Heart right ventricle (tissue), 16 donors: ENCODE measurements at regions not wholly inside any gene's neighbourhood (a gene's known extent, or its start where the extent isn't known, plus 50 kb on each side); places are given as distances from the start of the nearest gene placed in this dataset.

Source experiments
- ATAC-seq, 8 donors: fragments of 200-7000 bp; cut with Tn5 transposase; one replicate each; pipeline ENCODE4 v1.9.1; 2020; ENCODE audit warnings: mild to moderate bottlenecking in 8 of 8, moderate library complexity in 8 of 8, moderate number of reproducible peaks in 1 of 8
- DNase-seq, 2 donors: peaks; one replicate each; pipeline ENCODE4 v3.0.0-alpha.2; 2020
- H3K27ac ChIP-seq, 10 donors: fragments of 200-600 bp; sonication (generic) in 2 of 10; one replicate each; pipeline versions ENCODE4 v1.5.0 to v1.8.0; 2020 to 2022; ENCODE audit warnings: mild to moderate bottlenecking in 3 of 10
- H3K27me3 ChIP-seq, 7 donors: fragments of 200-600 bp; one replicate each; pipeline ENCODE4 v1.8.0; 2021 to 2022; ENCODE audit warnings: mild to moderate bottlenecking in 2 of 7
- H3K36me3 ChIP-seq, 9 donors: fragments of 200-600 bp; sonication (generic) in 1 of 9; one replicate each; pipeline versions ENCODE4 v1.5.0 to v1.8.0; 2020 to 2022; ENCODE audit warnings: mild to moderate bottlenecking in 2 of 9
- H3K4me1 ChIP-seq, 9 donors: fragments of 200-600 bp; sonication (generic) in 1 of 9; one replicate each; pipeline versions ENCODE4 v1.5.0 to v1.8.0; 2020 to 2022; ENCODE audit warnings: mild to moderate bottlenecking in 4 of 9
- H3K4me3 ChIP-seq, 10 donors: fragments of 200-600 bp; sonication (generic) in 2 of 10; one replicate each; pipeline versions ENCODE4 v1.5.0 to v1.8.0; 2020 to 2022; ENCODE audit warnings: mild to moderate bottlenecking in 7 of 10, moderate library complexity in 2 of 10
- H3K9me3 ChIP-seq, 11 donors: fragments of 200-600 bp in 10 of 11; sonication (generic) in 2 of 11; one replicate each; pipeline versions ENCODE4 v1.5.0 to v1.8.0; 2013 to 2022; ENCODE audit warnings: mild to moderate bottlenecking in 2 of 11, control low read depth in 1 of 11, moderate library complexity in 1 of 11
- CTCF ChIP-seq, 9 donors: fragments of 200-600 bp; sonication (generic) in 2 of 9; IDR thresholded peaks; one replicate each; pipeline versions ENCODE4 v1.5.0 to v1.8.0; 2021 to 2022; ENCODE audit warnings: antibody characterized with exemption in 9 of 9, mild to moderate bottlenecking in 5 of 9, moderate library complexity in 1 of 9
- WGBS, 2 donors: extraction: QIAGEN DNeasy Blood & Tissue Kit; methylation state at CpG; one replicate each; pipeline ENCODE4 v1.1.7; 2013; ENCODE audit warnings: inconsistent platforms in 1 of 2; 5-methylcytosine and 5-hydroxymethylcytosine counted together
- intact Hi-C, 10 donors: fragments of 100-400 bp; cut with DNase I; formaldehyde crosslinking; loops; one replicate each; pipeline versions ENCODE4 v1.11.1 to v1.14.2; 2022
- donor health status: Arrhythmogenic right ventricular cardiomyopathy.
- donor health status: ischemic (EF 13 %, LVEDD 7.1; RV severe dilation, severe dysfunction).
- donor health status: healthy with polysubstance abuse.
- donor health status: DM: no; HTN: yes; CAD: no.
- donor health status: DM: no; HTN: no; CAD: no.
- donor health status: ischemic (EF 25% LVEDD 6.9; RV normal size, moderate dysfunction).
- donor health status: ischemic (EF 25% LVEDD 5.7; RV mildly dilated, moderate dysfunction).
- donor health status: healthy.
- donor health status: DM: yes; HTN: yes; CAD: no.
- donor health status: Ischemic cardiomyopathy.
- donor health status: ischemic (EF 35%, LVEDD 5.7; RV mildly dilated, moderate dysfunction).
- donor health status: nonischemic (EF 11% LVEDD 7.7; RV severe dilation, severe dysfunction).
- donor health status: DM: yes; HTN: yes; CAD: no.
- donor health status: PGD.
- donor health status: ischemic (EF 29% LVEDD 5.4; RV normal size, mild dysfunction).
- donor health status: nonischemic (EF 23%, LVEDD 6.1; RV moderate dilation, normal function).

- no peak for DNase-seq
- H3K4me3 ChIP-seq: no peak overlapping the region
- intact Hi-C loops: no loop called here
- 18 to 21% methylated on average over 2 of the region's 2 CpGs for WGBS, 2 donors
- peaks cover 0 to 26% (median 8%) of the 10 kb centered on the region in 11 donors for H3K9me3 ChIP-seq
- no peak for TF ChIP-seq CTCF (IDR thresholded peaks at IDR 0.05)
- H3K4me1 ChIP-seq: no peaks in the 10 kb centered on the region
- no peaks in the 10 kb centered on the region for H3K27me3 ChIP-seq
- no peaks in the 10 kb centered on the region for H3K36me3 ChIP-seq
- no peak overlapping the region for H3K27ac ChIP-seq
- no peak for ATAC-seq
These were observed 477.7 kb downstream of the ZIC1 start for GRCh38 chr3:147886879-147887278.

GRCh38 chr3:147887797-147888196, 478.6 kb downstream of the ZIC1 start:
- no peak overlapping the region for H3K4me3 ChIP-seq
- H3K4me1 ChIP-seq: no peaks in the 10 kb centered on the region
- no peak overlapping the region for H3K27ac ChIP-seq
- DNase-seq (no peak), ATAC-seq (no peak)
- WGBS, 2 donors: 68 to 77% methylated on average over 2 of the region's 2 CpGs
- no peaks in the 10 kb centered on the region for H3K27me3 ChIP-seq
- H3K9me3 ChIP-seq: peaks cover 0 to 17% (median 2%) of the 10 kb centered on the region in 11 donors
- no peak for TF ChIP-seq CTCF (IDR thresholded peaks at IDR 0.05)
- intact Hi-C loops: no loop called here
- no peaks in the 10 kb centered on the region for H3K36me3 ChIP-seq

- no peak for ATAC-seq
- Histone ChIP-seq H3K27me3 (no peaks in the 10 kb centered on the region), H3K9me3 (no peaks in the 10 kb centered on the region), H3K4me3 (no peak overlapping the region), H3K36me3 (no peaks in the 10 kb centered on the region), H3K4me1 (no peaks in the 10 kb centered on the region), H3K27ac (no peak overlapping the region)
- DNase-seq: no peak
- intact Hi-C loops: no loop called here
- no peak for TF ChIP-seq CTCF (IDR thresholded peaks at IDR 0.05)
These were observed 480.9 kb downstream of the ZIC1 start for GRCh38 chr3:147890114-147890513.

GRCh38 chr3:147895509-147895908, 486.3 kb downstream of the ZIC1 start:
- ATAC-seq (no peak), DNase-seq (no peak)
- 81 to 86% methylated on average over 1 of the region's 1 CpG for WGBS, 2 donors
- H3K27me3 ChIP-seq: no peaks in the 10 kb centered on the region
- H3K36me3 ChIP-seq: no peaks in the 10 kb centered on the region
- intact Hi-C loops: no loop called here
- no peaks in the 10 kb centered on the region for H3K4me1 ChIP-seq
- H3K27ac ChIP-seq: no peak overlapping the region
- H3K9me3 ChIP-seq: peaks cover 0 to 1% (median 0%) of the 10 kb centered on the region in 11 donors
- no peak for TF ChIP-seq CTCF (IDR thresholded peaks at IDR 0.05)
- no peak overlapping the region for H3K4me3 ChIP-seq

GRCh38 chr3:147900851-147901250, 491.7 kb downstream of the ZIC1 start:
- Histone ChIP-seq H3K4me1 (no peaks in the 10 kb centered on the region), H3K27ac (no peak overlapping the region), H3K4me3 (no peak overlapping the region), H3K27me3 (no peaks in the 10 kb centered on the region), H3K36me3 (no peaks in the 10 kb centered on the region), H3K9me3 (peaks cover 0 to 10% (median 0%) of the 10 kb centered on the region in 11 donors)
- no peak for DNase-seq
- TF ChIP-seq CTCF (IDR thresholded peaks at IDR 0.05): no peak
- WGBS, 2 donors: 89 to 96% methylated on average over 3 of the region's 3 CpGs
- intact Hi-C loops: no loop called here
- ATAC-seq: no peak
